Fibroblast of peridontal ligament (primary cell): ENCODE measurements at regions not wholly inside any gene's neighbourhood (a gene's known extent, or its start where the extent isn't known, plus 50 kb on each side); places are given as distances from the start of the nearest gene placed in this dataset.

Source experiments
- DNase-seq: peaks from one replicate; pipeline ENCODE4 v3.0.0-alpha.2; 2010; ENCODE audit errors: extremely low read depth

DNA sequence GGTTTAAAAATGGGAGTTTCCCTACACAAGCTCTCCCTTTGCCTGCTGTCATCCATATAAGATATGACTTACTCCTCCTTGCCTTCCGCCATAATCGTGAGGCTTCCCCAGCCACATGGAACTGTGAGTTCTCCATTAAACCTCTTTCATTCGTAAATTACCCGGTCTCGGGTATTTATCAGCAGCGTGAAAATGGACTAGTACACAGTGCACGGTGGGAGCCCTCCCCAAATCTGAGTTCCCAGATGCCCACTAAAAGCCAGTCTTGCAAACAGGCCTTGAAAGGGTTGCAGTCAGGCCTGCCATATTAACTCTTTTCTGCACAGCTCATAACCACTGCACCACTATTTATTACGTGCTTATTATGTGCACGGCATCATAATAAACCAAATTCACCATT lies 400.9 kb downstream of the PRDM2 start:
- no peak for DNase-seq

DNA sequence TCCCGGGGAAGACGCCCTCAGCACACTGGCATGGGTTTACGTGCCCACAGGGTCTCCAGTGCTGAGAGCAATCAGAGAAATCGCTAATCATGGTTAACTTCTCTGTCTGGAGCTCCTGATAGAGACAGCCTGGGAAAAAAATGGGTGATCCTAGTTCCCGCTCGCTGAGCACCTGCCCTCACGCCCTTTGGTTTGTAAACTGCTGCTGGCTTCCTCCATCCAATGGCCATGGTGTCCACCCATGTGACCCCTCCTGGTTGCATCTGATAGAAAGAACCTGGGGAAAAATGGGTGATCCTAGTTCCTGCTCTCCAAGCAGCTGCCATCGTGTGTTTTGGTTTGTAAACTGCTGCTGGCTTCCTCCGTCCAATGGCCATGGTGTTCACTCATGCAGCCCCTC lies 402.2 kb downstream of the PRDM2 start:
- no peak for DNase-seq

DNA sequence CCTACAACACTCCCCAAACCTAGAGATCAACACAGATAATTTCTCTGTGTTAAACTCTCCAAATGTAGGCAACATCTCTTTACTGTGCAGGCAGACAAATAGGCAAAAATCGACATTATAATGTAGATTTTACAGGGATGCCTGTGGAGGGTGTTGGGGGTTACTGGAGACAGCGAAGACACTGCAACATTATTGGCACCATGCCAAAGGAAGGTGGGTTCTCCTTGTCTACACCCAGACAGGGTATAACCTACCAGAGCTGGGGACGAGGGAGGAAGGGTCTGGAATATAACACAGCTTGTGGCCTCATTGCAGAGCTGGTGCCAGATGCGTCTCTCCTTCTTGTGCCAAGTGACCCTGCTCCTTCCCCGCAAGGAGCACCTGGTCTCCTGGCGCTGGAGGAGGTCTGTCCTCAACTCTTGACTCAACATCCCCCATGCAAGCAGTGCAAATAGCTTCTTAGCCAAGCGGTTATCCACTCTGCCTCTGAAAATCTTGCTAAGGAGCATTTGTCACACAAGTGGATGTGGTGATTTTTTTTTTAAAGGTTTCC lies 404.0 kb downstream of the PRDM2 start:
- no peak for DNase-seq

DNA sequence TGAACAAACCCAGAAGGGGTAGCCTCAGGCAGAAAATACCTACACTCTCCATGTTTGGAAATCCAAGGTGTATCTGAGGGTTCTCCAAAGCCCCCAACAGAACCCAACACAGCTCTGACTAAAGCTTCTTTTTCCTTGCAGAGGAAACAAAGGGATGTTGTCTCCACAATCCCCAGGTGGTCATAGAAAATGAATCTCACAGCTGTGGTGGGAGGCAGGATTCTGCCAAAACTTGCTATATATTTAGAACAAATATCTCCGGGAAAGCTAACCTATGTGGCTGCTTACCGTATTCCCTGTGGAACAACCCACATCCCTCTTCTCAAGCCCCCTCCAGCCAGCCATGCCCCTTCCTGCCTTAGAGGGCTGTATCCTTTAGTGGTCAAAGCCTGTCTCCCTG lies 406.1 kb downstream of the PRDM2 start:
- no peak for DNase-seq

DNA sequence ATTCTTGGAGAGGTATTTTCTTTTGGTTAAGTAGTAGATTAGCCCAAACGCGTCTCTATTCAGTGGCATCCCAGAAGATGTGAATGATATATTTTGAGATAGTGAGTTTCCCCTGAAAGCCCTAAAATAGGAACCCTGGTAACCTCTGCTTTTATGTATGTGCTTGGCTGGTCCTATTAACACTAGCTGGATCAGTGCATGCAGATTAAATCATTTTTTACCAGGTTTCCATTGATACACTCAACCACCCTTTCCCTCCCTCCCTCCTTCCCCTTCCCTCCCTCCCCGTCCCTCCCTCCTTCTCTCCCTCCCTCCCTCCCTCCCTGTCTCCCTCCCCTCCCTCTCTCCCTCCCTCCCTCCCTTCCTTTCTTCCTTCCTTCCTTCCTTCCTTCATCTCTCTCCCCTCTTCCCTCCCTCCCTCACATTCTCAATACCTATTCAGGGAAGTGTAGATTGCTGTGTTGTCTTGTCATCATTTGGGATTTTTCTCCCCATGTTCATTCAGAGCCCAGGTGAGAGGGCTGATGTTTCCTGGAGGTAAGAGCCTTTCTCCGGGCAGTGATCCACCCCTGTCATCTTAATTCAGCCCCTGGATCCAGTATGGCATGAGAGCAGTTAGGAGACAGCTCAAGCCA lies 406.8 kb downstream of the PRDM2 start:
- no peak for DNase-seq

DNA sequence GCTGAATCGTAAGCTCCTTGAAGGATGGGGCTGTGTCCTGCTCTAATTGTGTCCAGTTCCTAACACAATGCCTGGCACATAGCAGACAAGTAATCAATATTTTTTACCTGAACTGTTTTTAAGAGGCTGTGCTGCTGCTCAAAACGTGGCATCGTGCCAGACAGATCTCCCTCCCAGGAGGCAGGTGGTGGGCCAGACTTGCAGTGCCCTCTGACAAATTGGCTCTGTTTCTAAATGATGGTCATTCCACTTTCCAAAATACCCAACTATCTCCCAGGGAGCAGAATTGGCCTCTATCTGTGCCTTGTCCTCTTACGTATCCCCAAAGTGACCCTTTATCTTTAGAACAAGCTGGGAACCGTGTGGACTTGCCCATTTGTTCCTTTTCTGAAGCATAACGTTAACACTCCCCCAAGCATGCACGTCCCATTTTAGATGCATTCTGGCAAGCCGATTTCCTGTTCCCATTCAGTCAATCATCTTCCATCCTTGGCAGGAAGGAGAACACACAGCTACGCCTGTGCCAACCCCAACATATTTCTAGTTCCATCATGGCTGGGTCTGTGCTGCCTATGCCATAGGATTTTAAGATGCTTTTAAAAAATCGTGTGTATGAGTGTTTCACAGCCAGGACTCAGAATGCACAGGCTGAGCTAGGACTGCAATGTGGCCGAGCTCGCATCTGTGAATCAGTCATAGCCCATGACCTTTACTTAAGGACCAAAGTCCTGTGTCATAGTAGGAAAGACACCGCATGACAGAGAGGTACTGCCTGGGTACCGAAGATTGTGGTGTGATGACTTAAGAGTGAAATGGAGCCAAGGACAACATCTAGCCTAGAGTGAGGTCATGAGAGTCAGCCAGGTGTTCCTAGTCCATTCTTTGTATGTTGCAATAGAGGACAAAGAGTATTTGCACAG lies 408.6 kb downstream of the PRDM2 start:
- DNase-seq = no peak

DNA sequence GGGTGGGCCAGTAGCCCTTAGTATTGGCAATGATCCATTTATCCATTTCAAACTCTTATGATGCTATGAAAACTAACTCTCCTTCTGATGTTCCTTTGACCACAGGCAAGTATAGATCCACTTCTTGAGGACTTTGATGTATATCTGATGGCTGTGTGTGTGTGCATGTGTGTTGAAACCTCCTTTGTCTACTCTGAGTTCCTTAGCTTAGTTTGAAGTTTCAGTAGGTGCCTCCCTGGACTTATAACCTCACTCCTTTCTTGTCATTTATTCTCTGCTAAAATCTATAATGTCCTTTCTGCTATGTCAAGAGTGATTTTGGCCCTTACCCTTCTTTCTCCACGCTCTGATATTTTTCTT lies 409.3 kb downstream of the PRDM2 start:
- no peak for DNase-seq

DNA sequence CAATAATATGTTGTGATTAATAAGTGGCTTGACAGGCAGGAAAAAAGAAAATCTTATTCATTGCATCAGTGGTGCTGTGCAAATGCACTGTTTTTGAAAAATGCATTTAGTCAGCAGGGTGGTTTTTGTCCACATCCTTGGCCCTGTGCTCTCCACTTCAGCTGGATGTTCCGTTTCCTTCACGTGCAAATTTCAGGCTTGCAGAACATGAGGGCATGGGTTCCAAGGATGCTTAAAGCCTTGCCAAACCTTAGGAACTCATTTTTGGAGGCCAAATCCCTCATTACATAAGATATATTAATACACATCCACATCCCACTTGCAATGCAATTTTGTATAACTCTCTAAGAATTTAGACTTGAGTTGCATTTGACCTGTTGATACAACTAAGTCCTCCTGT lies 410.1 kb downstream of the PRDM2 start:
- no peak for DNase-seq

DNA sequence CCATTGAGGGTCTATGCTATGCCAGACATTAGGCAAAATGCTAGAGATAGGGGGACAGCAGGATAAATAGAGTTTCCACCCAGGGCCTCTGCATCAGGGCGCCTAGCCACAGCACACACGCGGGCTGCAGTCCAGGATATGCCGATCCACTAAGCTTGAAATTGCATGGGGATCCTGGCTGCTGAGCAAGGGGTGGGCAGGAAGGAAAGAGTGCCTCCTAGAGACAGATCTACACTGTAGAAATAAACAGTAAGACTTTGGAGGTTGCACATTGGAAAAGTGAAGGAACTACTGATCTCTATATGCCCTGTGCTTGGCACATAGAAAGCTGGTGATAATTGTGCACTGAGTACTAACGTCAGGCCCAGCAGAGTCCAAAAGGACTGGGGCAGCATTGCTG lies 411.1 kb downstream of the PRDM2 start:
- no peak for DNase-seq

DNA sequence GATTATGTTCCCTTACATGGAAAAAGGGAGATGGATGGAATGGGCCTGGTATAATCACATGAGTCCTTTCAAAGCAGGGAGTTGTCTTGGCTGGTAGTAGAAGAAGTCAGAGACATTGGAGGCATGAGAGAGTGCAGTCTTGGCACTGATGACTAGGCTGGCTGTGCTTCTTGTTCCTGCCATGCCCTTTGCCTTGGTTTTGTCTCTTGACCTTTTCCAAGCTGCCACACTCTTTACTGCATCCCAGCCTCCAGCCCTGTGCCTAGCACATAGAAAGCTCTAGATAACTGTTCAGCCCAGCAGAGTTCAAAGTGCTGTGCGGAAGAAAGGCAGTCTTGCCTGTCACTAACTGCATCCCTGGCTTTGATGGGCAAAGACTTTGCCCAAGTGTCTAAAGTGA lies 412.6 kb downstream of the PRDM2 start:
- no peak for DNase-seq

DNA sequence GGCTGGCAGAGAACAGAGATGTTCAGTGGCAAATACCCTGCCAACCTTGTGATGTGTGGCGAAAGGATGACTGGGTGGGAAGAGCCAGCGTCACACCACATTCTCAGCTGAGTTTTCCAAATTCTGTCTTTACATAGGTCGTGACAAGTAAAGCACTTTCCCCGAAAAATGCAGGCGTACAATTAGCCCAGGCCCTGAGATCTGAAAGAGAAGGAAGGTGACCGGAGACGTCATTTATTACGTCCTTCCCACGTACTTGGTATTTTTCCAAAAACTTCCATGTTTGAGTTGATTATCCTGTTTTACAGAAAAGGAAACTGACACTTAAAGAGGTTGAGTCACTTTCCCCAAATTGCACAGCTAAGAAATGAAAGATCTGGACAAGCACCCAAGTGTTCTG lies 413.3 kb downstream of the PRDM2 start:
- no peak for DNase-seq

DNA sequence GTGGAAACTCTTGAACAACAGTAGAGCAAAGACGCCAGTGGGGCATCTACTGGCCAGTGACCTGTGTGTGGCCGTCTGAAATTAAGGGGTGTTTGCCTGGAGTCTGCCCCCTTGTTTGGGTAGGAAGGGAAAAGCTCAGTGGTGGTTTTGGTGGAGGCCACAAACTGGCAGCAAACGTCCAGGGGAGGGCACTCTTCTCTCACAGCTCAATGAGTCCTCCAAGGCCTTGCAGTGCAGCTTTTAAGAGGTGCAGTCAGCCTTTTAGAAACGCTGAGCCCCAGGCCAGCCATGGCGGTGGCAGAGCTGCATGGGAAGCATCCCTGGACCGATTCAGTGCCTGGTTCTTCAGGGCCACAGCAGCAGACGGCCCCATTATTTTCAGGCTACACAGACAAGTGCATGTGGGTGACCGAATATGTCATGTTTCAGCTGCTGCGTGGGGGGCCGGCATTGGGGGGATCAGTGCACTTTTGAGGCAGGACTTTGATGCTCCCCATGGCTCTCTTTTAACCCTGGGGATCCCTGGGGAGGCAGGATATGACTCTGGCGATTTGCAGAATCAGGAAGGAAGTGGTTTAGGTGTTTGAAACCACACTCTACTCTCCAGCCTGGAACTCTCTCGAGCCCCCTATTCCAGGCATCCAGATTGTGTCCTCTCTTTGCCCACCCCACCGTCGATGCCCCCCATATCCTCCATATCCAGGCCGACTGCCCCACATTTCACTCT lies 414.0 kb downstream of the PRDM2 start:
- peak; percentile 42 for DNase-seq

DNA sequence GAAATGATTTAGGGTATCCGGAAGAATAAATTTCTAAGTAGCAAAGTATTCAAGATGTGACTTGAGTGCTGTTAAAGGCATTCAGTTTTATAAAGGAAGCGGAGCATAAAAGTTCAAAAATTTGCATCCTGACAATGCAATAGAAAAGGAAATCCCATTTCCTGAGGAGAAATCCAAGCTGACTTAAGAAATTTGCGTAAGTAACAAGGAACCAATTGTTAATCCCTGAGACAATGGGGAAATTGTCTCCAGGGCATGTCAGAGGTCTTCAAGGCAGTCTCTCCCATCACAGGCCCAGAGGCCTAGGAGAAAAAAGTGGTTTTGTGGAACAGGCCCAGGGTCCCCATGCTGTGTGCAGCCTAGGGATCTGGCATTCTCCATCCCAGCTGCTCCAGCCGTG lies 416.0 kb downstream of the PRDM2 start:
- DNase-seq = no peak

DNA sequence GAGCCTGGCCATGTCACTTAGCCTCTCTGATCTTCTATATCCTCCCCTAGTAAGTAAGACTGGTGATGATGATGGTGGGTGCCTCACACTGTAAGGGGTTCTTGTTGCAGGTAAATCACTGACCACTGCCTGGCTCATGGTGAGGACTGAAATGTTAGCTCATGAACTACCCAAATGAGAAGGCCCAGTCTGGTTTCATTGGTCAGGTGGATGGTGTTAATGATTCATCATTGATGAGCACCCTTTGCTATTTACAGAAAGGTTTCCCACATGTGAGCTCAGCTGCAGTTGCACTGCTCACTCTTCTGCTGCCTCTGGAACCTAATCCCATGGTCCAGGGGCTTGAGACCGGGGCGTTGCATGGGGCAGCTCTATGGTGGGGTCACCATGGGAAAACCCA lies 417.7 kb downstream of the PRDM2 start:
- DNase-seq = no peak

DNA sequence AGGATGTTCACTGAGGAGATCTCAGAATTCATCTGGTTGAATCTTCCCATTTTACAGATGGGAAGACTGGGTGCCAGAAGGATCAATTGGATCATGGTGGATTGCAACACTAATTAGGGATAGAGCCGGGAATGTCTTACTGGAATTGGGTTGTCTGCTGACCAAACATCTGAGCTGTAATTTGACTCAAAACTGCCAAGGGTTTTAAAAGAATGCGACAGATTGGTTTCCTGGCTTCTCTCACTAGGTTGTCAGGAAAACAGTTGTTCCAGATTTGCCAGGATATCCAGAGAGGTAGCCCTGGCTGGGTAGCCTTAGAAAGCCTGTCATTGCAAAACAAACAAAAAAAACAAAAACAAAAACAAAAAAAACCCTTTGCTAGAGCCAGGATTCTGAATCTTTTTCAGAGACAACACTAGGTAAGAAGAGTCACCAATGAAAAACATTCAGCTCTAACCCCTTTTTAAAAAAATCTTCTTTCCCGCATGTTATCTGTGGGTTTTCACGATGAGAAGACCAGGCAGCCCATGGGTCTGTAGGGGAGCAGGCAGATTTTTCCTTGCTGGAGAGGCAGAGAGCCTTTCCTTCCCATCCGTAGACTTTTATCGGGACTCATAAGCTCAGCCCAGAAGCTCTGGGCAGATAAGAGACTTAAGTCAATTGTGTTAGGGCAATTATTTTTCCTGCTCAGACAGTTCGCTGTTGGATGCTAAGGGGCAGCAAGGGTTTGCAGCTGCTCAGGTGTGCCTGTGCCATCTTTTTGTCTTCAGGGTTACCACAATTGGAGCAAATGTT lies 418.9 kb downstream of the PRDM2 start:
- no peak for DNase-seq

DNA sequence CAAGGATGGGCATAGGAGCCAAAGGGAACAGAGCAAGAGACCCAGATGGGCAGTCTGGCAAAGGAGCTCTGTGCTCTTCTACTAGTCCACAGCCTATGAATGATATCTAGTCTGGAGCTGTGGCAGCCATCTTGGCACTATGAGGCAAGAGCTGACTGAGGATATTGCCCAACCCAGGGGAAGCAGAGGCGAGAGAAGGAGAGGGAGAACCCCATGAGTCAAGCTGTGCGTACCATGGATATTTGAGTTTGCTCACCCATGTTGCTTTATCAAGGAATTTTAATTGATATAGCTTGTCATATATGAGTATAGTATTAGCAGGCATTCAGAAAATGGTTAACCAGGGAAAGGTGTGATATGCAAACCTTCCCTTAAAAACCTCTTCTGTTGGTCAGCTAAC lies 420.9 kb downstream of the PRDM2 start:
- no peak for DNase-seq

DNA sequence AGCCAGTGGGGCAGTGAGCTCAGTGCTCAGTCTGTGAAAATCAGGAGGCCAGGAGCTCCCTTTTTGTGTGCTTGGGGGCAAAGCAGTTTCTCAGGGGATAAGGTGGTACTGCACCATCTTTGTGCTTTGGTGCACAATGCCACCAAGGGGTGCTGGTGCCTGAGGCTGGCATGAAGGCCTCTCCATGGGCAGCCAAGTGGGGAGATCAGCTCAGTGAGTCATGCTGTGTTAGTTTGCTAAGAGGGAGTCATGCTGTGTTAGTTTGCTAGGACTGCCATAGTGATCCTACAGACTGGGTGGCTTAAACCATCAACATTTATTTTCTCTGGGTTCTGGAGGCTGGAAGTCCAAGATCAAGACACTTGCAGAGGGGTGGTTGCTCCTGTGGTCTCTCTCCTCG lies 428.1 kb downstream of the PRDM2 start:
- no peak for DNase-seq

DNA sequence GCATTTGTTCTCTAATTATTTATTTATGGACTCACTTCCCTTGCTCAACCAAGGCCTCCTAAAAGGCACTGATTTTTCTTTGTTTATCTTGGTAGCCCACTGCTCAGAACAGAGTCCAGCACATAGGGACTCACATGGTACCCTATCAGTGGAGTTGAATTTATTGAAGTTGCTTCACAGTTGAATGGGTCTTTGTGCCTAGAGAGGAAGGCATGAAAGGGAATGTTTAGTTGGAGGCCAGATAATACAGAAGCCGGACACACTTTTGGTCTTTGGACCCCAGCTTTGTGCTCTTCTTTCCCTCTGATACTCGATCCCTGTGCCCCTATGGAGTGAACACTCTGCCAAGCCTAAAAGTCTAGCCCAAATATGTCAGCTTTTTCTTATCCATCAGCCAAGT lies 429.0 kb downstream of the PRDM2 start:
- no peak for DNase-seq

DNA sequence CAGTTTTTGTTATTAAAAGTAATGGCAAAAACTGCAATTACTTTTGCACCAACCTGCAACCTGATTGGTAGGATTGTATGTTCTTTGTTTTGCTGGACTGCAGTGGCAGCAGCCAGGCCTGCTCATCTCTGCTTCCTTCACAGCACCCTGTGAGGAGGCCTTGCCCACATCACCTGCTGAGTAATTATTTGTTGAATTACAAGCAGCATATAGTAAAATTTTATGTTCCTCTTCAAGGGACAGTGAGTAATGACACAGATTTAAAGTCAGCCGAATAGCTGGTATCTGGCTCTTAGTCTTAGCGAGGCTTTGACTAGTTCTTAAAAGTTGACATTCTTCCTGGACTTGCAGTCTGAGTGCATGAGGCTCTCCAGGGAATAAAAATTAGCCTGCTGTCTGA lies 435.1 kb downstream of the PRDM2 start:
- no peak for DNase-seq

DNA sequence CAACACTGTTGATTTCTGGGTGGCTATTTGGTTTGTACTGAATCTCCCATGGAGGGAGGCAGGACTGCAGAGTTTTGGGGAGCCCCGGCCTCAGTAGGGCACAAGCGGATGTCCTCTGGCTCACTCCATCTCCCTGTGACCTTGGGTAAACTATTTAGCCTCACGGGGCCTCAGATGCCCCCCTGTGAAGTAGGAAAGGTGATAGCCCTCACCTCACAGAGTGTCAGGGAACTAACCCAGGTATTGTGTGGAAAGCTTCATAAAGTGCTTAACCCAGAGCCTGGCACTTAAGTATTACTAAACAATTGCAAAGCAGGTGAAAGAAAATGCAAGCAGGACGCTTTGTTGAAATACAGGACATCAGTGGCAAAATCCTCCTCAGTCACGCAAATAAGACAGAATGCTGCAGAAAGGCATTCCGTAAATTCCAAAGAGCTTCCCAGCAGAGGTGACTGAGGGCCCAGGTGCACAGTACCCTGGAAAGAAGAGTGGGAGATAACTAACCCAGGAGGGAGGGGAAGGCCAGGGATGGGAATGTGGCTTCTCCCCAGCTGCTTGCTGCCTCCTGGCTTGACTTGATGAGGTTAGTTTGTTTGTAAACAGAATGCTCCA lies 436.3 kb downstream of the PRDM2 start:
- no peak for DNase-seq

DNA sequence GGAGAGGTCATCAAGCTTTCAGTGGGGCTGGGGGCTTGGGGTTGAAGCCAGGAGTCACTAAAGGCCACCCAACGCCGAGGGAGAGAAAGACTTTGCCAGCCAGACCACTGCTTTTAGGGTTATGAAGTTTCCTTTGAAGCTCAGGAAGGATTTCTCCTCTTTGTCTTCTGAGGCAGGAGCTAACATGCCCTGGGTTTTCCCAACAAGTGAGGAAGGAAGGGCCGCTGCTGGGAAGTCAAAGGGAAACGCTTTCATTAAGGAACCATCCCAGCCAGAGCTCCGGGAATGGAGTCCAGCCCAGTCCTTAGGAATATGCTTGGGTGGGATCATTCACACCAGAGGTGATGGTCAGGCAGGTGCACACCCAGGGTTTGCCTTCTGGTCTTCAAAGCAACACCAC lies 436.9 kb downstream of the PRDM2 start:
- DNase-seq = no peak
